ENCODE measurements at regions not wholly inside any gene's neighbourhood (a gene's known extent, or its start where the extent isn't known, plus 50 kb on each side); places are given as distances from the start of the nearest gene placed in this dataset.
A peak's percentile ranks its signal among the peaks of the same experiment; 100 is the strongest.
"Not testable (repeated sequence)": the region's sequence is repeated elsewhere in the genome, so short reads cannot be mapped to it uniquely, and the experiment has no call there.

DNA sequence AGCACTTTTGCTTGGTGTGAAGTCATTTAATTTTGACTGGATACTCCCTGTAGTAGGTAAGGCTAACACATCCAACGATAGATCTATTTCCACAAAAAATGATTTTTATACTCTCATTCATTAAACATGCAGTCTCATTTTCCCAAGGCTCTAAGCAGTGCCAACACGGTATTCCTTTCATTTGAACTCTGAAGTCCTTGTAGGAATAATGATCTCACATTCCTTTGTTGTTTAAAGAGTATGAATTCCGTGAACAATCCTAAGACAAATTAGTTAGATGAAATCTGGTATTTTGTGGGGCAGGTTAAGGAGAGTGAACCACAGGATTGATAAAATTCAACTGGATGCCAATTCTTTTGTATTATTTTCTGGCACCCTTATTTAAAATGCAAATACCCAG lies 66.6 kb downstream of the LACC1 start:
- no peak for FAIRE-seq

DNA sequence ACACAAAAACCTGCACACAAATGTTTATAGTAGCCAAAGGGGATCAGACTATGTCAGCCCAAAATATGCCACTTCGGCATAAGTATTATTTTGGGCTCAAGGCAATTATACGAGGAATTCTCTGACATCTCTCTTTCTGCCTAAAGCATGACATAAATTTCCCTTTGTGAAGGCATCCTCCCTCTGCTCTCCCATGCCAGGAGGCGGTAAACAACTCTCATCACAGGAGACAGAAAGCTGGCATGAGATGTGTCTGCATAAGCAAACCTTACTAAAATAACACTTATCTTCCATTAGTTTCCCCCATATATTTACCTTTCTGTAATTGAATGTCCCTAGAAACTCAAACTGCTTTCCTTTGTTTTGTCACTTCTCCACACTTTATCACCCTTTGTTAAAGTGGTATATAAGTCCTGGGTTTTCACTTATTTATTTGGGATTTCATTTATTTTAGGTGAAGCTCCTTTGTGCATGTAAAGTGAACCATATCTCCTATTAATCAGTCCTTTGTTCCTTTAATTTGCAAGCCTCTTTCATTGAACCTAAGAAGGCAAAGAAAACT lies 68.3 kb downstream of the LACC1 start:
- FAIRE-seq, result no peak

DNA sequence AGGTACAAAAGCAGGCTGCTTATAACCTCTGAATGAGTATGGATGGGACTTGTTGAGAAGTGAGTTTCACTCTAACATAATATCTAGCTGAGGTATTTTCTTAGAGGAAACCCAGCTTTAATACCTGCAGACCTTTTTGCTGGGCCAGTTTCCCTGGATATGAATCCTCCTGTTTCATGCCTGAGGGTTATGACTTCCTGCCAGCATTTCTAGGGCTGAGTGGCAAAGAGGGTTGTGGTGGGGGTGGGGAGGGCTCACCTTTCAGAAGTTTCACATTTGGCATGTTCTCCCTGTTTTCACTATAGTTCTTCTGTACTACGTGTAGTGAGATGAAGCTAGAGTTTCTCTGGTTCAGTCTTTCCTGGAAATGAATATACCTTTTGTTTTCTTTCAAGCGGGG lies 73.7 kb downstream of the LACC1 start:
- no peak for FAIRE-seq

DNA sequence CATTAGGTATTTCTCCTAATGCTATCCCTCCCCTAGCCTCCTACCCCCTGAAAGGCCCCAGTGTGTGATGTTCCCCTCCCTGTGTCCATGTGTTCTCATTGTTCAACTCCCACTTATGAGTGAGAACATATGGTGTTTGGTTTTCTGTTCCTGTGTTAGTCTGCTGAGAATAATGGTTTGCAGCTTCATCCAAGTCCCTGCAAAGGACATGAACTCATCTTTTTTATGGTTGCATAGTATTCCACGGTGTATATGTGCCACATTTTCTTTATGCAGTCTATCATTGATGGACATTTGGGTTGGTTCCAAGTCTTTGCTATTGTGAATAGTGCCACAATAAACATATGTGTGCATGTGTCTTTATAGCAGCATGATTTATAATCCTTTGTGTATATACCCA lies 77.3 kb downstream of the LACC1 start:
- not testable (repeated sequence) for FAIRE-seq

DNA sequence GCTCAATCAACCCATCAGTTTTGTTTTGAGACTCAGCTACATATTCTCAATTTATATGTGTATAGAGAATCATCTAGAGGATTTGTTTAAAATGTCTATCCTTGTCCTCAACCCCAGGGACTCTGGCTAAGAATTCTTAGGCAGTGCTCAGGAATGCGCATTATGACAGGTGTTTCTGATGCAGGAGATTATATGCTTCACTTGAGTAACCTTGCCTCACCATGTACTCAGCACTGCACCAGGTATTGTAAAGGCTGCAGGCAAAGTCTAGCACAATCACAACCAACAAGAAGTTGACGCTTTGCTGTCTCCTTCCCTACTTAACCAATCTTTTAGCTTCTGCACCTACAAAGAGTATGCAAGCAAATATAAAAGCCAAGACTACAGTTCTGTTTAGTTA lies 79.6 kb downstream of the LACC1 start:
- no peak for FAIRE-seq

DNA sequence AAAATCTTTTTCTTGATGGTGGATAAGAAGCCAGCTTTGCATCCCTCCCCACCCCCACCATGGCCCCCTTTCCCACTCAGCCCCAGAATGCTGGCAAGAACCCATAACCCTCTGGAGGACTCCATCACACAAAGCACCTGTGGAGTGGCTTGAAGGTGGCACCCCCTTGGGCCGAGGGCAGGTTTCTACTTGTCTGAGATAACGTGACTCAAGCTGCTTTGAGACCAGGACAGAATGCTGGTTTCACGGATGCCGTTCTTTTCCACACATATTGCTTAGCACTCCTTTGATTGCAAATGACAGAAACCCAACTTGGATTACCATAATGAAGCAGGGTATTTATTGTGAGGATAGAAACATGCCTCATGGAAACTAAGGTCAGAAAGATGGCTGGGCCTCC lies 82.2 kb downstream of the LACC1 start:
- no peak for FAIRE-seq

DNA sequence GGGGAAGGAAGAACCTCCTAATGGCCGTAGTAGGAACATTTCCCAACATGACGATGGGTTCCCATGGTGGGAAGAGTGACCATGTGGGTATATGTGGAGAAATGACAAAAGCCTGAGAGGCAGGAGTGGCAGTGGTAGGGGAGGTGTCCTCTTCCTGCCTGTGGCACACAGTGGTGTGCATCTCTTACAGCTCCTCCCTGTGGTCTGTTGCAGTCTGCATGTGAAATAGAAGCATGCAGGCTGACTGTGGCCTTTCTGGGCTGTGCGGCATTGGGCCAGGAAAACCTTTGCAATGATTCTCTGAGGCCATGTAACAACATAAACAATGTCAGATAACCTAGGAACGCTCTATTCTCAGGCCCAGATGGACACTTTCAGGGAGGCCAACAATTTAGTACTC lies 84.0 kb downstream of the LACC1 start:
- FAIRE-seq, result no peak

DNA sequence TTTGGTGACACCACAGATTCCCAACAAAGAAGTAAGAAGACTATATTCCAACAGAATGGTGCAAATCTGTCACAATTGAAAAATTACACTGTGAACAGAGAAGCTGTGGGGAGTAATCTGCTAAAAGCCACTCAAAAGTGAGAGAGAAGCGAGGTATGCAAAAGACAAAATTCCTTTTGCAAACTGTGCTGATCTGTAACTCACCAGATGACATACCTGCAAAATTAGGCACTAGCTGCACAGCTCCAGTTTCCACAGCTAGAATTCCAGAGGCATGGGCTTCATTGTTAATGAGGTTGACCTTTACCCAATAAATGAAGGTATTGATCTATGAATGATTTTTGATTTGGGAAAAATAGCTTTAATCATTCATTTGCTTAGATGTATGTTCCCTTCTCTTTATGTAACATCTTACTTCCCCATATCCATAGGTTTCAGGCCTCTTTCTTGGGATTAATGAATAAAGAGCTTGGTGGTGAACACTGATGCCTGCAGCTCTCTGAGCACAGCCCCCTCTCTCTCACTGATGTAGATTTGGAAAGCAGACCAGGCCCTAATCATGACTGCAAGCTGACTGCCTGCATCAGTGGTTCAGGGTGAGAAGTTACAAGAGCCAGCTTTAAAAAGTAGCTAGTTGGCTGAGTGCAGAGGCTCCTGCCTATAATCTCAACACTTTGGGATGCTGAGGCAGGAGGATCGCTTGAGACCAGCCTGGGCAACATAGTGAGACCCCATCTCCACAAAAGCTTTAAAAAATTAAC lies 85.2 kb downstream of the LACC1 start:
- FAIRE-seq, result no peak

DNA sequence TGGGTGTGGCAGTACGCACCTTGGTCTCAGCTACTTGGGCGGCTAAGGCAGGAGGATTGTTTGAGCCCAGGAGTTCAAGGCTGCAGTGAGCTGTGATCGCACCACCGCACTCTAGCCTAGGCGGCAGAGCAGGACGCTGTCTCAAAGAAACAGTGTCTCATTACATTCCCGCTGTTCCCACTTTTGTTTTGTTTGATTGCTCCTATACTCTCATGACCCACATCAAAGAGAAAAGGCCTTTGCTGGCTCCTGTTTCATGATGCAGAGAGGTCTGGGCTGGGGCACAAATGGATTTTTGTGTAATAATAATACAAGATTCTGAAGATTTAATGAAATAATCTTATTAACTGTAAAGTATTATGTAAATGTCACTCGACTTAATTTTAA lies 85.7 kb downstream of the LACC1 start:
- no peak for FAIRE-seq

DNA sequence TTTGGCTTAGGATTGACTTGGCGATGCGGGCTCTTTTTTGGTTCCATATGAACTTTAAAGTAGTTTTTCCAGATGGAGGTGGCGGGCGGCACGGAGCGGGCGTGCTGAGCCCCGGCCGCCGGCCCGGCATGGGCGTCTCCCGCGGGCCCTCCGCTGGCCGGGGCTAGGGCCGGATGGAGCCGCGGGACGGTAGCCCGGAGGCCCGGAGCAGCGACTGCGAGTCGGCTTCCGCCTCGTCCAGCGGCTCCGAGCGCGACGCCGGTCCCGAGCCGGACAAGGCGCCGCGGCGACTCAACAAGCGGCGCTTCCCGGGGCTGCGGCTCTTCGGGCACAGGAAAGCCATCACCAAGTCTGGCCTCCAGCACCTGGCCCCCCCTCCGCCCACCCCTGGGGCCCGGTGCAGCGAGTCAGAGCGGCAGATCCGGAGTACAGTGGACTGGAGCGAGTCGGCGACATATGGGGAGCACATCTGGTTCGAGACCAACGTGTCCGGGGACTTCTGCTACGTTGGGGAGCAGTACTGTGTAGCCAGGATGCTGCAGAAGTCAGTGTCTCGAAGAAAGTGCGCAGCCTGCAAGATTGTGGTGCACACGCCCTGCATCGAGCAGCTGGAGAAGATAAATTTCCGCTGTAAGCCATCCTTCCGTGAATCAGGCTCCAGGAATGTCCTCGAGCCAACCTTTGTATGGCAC lies 88.7 kb downstream of the LACC1 start:
- not testable (repeated sequence) for FAIRE-seq

DNA sequence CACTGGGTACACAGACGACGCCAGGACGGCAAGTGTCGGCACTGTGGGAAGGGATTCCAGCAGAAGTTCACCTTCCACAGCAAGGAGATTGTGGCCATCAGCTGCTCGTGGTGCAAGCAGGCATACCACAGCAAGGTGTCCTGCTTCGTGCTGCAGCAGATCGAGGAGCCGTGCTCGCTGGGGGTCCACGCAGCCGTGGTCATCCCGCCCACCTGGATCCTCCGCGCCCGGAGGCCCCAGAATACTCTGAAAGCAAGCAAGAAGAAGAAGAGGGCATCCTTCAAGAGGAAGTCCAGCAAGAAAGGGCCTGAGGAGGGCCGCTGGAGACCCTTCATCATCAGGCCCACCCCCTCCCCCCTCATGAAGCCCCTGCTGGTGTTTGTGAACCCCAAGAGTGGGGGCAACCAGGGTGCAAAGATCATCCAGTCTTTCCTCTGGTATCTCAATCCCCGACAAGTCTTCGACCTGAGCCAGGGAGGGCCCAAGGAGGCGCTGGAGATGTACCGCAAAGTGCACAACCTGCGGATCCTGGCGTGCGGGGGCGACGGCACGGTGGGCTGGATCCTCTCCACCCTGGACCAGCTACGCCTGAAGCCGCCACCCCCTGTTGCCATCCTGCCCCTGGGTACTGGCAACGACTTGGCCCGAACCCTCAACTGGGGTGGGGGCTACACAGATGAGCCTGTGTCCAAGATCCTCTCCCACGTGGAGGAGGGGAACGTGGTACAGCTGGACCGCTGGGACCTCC lies 89.4 kb downstream of the LACC1 start:
- not testable (repeated sequence) for FAIRE-seq

DNA sequence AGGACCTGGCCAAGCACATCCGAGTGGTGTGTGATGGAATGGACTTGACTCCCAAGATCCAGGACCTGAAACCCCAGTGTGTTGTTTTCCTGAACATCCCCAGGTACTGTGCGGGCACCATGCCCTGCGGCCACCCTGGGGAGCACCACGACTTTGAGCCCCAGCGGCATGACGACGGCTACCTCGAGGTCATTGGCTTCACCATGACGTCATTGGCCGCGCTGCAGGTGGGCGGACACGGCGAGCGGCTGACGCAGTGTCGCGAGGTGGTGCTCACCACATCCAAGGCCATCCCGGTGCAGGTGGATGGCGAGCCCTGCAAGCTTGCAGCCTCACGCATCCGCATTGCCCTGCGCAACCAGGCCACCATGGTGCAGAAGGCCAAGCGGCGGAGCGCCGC lies 90.2 kb downstream of the LACC1 start:
- FAIRE-seq, result not testable (repeated sequence)

DNA sequence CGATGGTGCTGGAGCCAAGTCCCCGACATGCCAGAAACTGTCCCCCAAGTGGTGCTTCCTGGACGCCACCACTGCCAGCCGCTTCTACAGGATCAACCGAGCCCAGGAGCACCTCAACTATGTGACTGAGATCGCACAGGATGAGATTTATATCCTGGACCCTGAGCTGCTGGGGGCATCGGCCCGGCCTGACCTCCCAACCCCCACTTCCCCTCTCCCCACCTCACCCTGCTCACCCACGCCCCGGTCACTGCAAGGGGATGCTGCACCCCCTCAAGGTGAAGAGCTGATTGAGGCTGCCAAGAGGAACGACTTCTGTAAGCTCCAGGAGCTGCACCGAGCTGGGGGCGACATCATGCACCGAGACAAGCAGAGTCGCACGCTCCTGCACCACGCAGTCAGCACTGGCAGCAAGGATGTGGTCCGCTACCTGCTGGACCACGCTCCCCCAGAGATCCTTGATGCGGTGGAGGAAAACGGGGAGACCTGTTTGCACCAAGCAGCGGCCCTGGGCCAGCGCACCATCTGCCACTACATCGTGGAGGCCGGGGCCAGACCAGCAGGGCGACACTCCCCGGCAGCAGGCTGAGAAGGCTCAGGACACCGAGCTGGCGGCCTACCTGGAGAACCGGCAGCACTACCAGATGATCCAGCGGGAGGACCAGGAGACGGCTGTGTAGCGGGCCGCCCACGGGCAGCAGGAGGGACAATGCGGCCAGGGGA lies 91.0 kb downstream of the LACC1 start:
- FAIRE-seq, result not testable (repeated sequence)

DNA sequence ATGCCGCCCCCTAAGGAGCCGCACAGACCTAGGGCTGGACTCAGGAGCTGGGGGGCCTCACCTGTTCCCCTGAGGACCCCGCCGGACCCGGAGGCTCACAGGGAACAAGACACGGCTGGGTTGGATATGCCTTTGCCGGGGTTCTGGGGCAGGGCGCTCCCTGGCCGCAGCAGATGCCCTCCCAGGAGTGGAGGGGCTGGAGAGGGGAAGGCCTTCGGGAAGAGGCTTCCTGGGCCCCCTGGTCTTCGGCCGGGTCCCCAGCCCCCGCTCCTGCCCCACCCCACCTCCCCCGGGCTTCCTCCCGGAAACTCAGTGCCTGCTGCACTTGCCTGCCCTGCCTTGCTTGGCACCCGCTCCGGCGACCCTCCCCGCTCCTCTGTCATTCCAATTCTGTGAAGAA lies 91.6 kb downstream of the LACC1 start:
- not testable (repeated sequence) for FAIRE-seq

DNA sequence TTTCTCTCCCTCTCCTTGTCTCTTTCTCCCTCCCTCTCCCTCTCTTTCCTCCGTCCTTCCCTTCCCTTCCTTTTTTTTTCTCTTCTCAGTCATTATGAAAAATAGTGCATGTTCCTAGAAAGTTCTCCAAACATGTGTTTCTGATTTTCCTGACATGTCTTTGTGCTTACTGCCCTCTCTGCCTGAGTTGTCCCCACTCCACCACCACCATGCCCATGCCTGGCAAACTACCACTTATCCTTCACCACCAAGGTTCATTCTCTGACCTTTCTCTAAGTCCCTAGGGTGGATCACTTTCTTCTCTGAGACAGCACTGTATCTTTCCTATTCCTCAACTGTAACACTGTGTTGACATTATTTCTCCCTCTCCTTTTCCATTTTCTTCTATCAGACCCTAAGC lies 98.2 kb downstream of the LACC1 start:
- no peak for FAIRE-seq

DNA sequence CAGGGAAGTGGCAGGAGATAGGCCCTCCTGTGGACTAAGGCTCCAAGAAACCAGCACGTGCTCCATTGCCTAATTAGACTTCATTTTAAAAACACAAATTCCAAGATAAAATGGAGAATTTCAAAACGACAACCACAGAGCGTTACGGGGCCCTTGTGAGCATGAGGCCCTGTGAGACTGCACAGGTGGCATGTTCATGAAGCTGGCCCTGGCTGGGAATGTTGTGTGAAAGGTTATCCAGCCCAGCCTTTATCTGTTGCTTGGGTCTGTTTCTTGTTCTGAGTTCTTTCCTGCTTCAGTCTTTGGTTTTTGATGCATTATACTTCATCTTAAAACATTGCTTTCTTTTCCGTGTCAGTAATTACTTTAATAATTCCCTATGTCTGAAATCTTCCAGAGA lies 99.0 kb downstream of the LACC1 start:
- FAIRE-seq, result no peak

DNA sequence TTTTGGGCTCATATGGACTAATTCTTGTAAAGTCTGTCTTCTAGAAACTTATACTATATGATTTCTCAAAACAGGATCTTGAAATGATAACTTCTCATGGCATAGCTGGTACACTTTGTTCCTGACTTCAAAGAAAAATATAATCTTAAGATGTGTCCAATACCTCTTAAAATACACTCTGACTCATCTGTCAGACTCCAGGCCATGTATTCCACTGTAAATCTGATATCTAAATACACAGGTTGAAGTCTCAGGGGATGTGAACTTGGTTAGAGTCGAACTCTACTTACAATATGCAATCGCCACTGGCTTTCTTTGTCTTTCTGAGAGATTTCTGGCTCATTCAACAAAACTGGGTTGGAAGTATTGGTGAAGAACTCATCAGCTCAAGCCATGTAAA lies 99.8 kb downstream of the LACC1 start:
- FAIRE-seq, result no peak

DNA sequence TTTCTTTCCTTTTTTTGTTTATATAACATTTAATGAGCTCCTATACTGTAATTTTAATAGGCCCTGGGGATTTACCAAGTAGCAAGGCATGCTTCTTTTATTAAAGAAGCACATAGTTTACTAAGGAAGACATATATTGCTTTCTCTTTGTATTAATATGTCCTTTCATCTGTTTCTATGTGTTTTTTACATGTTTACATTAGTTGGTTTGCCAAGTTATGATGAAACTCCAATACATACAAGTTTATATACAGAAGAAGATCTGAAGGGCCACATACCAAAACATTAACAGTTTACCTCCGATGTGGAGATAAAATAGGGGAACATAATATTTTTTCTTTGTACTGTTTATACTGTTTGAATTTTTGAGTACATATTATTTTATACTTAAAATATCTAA lies 100.9 kb downstream of the LACC1 start:
- FAIRE-seq, result no peak

DNA sequence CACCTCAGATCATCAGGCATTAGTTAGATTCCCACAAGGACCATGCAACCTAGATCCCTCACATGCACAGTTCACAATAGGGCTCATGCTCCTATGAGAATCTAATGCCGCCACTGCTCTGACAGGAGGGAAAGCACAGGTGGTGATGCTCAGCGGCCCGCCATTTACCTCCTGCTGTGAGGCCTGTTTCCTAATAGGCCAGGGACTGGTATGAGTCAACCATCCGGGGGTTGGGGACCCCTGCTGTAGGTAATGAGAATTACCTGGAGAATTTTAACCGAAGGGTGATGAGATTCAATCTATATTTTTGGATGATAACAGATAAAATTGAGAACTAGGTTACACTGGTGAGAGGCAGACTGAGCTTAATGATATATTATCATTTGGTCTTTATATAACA lies 101.4 kb downstream of the LACC1 start:
- no peak for FAIRE-seq

DNA sequence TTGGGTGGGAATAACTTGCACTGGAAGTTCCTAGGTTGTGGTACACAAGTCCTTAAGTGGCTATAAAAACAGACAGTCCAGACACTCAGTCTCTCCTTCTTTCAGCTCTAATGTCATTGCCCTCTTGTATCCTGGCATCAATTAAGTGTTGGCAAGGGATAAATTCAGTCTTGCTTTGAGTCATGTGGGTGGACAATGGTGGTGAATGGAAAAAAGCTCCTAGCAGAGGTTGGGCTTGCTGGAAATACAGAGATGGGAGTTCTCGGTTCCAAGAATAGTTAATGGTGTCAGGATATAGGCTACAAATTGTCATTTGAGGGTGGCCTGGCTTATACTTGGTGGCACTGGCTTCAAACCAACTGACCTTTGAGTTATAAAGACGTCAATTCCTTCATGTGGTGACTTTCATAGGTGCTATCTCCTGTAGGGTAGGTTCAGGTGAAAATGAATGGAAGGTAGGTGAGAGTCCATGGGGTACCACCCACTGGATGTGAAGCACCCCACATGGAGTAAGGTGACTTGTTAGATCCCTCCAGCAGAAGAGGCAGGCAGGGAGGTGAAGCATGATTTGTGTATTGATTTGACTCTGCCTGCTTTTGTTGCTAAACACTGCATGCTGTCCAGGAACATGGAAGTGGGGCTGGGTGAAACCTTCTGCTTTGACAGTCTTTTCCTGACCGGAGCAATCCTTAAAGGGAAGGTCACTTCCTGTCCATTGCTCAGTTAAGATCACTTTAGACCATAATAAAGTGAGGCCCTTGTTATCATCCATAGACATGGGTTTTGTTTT lies 102.0 kb downstream of the LACC1 start:
- no peak for FAIRE-seq

DNA sequence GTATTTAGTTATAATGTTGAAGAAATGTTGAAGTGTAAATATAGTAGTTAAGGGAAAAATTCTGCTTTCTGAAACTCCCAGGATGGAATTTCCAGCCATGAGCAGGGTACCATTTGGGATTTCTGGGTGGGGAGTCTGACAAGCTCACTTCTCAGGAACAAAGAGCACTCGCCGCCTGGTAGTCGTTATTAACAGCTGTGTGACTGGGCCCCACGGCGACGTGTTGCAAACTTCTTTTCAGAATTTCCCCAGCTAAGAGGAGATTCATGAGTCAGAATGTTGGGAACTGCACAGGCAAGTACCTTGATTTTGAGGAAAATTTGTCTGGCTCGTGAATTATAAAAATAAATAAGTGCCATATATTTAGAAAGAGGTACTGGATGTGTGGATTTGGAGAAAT lies 103.7 kb downstream of the LACC1 start:
- peak; percentile 35 for FAIRE-seq

DNA sequence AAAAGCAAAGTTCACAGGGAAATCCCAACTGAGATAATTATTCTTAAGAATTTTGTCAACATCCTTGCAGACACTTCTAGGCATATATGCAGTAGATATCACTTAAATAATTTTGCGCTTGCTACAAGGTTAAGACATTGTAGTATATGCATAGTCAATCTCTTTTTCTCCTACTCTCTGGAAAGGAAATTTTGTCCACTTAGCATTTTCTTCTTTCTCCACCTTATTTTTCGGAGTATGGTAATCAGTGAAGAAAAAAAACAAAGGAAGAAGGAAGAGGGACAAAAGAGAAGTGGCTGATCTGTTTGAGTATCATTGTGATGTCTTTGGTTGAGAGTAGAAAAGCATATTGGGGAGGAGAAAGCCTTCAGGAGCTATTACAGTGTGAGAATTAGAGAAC lies 104.6 kb downstream of the LACC1 start:
- FAIRE-seq, result no peak
